GM19372 (cell line): ENCODE measurements at regions not wholly inside any gene's neighbourhood (a gene's known extent, or its start where the extent isn't known, plus 50 kb on each side); places are given as distances from the start of the nearest gene placed in this dataset.
"Not testable (repeated sequence)": the region's sequence is repeated elsewhere in the genome, so short reads cannot be mapped to it uniquely, and the experiment has no call there.

Experiments
- ATAC-seq: cut with Tn5 transposase; IDR thresholded peaks from one replicate; pipeline ENCODE4 v1.9.1; 2021; ENCODE audit warnings: mild to moderate bottlenecking, low read depth, moderate library complexity; ENCODE audit not compliant: unreplicated experiment

- ATAC-seq, result no peak
Observed at GRCh38 chr12:84413656-84414055, 498.9 kb downstream of the SLC6A15 start.

DNA sequence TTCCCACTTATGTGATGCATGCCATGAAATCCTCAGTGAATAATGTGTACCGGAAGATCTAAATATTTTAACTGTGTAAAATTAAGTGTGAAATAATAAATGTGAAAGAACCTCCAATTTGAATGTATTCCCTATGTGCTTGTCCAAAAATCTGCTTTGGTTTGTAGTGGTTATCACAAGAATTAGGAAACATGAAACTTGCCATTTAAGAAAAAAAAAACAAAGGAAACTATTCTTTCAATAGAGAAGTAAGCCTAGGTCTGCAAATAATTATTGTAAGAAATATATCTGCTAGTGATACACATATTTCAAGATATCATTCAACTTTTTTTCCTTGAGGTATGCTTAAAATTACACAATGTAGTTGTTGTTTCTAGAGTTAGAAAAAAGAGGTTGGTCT lies 500.4 kb downstream of the SLC6A15 start:
- no peak for ATAC-seq

- no peak for ATAC-seq
Observed at GRCh38 chr12:84411031-84411430, 501.6 kb downstream of the SLC6A15 start.

- ATAC-seq, result no peak
Observed at GRCh38 chr12:84408936-84409335, 503.7 kb downstream of the SLC6A15 start.

GRCh38 chr12:84406720-84407119 lies 505.9 kb downstream of the SLC6A15 start:
- ATAC-seq, result not testable (repeated sequence)

DNA sequence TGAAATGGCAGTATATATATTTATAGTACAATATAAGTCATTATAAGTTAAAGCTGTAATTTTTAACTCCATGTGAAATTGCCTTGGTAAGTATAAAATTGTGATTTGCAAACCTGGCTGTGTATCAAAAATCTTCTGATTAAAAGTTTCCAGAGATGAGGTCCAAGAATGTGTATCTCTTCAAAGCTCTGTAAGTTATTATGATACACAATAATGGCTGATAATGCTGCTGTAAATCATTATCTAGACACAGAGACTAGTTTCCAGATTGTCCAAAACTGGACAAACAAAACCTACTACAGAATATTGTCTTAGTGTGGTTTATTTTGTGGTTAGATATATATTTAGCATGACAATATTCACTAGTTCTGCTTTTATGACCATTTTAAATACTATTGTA lies 514.8 kb downstream of the SLC6A15 start:
- no peak for ATAC-seq

GRCh38 chr12:84397263-84397662 lies 515.3 kb downstream of the SLC6A15 start:
- ATAC-seq, result no peak

GRCh38 chr12:84391176-84391575 lies 521.4 kb downstream of the SLC6A15 start:
- ATAC-seq, result not testable (repeated sequence)

GRCh38 chr12:84384384-84384783 lies 528.2 kb downstream of the SLC6A15 start:
- no peak for ATAC-seq

- not testable (repeated sequence) for ATAC-seq
Observed at GRCh38 chr12:84382486-84382885, 530.1 kb downstream of the SLC6A15 start.

GRCh38 chr12:84376320-84376719 lies 536.3 kb downstream of the SLC6A15 start:
- no peak for ATAC-seq

DNA sequence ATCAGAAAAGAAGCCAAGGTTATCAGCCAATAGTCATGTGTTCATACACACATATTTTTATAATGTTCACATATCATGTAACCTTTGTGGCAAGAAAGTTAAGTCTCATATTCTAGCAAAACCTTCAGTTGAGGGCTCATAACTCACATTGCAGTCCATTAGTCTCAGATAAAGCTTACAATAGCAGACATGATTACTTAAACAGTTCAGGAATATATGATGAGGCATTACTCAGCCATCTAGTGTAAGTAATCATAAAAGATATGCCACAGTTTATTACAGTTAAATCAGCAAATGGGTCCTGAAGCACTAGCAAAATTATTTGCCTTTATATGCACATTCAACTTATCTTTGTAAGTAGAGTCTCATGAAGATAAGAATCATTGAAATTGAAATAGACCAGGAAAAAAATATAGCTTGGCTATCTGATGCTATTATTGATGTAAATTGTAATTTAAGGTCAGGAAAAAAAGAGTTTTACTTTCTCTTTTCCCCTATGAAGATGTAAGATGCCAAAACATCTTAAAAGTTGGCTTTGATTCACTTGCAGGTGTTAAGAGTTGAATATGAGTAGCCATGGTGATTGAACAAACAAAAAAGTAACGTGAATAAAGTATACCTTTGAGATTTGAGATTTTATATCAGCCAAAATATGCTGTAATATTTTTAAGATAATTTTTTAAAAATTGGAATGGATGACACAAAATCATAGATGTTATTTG lies 537.0 kb downstream of the SLC6A15 start:
- ATAC-seq, result no peak

- ATAC-seq, result no peak
Observed at GRCh38 chr12:84362552-84362897, 550.1 kb downstream of the SLC6A15 start.

DNA sequence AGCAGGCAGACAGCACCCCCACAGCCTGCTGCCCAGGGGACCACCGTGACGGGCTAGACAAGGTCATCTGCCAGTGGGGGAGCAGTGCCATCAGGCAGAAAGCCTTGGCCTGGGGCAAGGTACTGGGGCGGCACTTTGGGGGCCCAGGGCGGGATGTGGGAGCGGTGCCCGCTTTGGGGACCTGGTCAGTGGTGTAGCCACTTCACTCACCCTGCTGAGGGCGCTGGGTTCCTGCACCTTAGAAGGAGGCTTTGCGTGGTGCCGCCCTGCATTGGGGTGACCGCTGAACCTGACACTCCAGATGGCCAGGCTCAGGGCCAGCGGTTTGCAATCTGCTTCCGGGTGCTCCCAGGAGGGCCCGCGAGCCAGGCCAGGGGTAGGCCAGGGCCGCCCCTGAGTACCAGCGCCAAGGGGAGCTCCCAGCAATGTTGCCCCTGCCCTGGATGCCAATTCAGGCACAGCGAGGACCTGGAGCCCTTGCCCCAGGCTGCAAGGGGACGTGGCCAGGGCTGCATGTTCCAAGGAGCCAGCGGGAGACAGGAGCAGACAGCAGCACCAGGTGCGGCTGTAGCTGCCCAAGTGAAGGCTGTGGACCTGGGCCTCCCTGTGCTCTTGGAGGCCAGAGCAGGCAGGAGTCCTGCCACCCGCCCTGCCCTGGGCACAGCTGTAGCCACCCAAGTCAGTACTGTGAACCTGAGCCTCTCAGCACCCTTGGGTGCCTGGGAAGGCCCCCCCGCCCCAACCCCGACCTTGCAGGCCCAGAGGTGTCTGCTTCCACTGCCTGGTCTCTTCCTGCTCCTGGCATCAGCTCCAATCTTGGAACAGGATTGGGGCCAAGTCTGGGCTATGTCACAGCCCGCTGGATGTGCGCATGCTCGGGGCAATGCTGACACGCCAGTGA lies 550.7 kb downstream of the SLC6A15 start:
- ATAC-seq, result no peak

DNA sequence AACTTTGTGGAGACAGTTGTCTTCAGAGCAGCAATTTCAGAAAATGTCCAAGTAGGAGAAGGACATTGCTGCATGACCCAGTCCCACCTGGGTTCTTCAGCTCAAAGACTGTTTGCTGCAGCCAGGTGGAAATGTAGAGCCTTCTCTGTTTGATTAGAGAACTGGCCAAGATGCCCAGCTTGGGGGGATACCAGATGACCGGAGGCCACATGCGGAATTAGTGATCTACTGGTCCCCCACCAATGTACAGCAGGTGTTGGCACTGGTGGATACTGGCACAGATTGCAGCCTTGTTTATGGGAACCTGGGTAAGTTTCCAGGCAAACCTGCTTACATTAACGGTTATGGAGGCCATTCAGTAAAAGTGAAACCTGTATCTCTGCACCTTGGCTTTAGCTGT lies 555.3 kb downstream of the SLC6A15 start:
- ATAC-seq, result no peak

- no peak for ATAC-seq
Observed at GRCh38 chr12:84356224-84356623, 556.4 kb downstream of the SLC6A15 start.

GRCh38 chr12:84355561-84355960 lies 557.0 kb downstream of the SLC6A15 start:
- no peak for ATAC-seq

DNA sequence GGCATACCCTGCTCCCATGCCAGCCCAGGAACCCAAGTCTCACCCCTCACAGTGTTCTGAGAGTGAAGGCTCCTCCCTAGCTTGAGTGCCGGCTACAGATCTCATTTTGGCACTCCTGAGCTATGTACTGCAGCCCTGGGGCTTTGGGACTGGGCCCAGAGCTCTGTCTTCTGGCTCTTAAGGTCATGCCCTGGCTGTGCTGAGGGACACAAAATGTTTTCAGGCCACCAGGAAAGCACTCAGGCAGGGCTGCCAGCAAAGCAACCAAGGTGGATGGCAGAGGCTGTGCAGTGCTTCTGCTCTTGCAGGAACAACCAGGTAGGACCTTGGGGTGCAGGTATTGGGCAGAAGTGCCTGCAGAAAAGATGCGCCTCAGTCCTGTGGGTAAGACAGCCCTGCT lies 564.0 kb downstream of the SLC6A15 start:
- ATAC-seq, result no peak

DNA sequence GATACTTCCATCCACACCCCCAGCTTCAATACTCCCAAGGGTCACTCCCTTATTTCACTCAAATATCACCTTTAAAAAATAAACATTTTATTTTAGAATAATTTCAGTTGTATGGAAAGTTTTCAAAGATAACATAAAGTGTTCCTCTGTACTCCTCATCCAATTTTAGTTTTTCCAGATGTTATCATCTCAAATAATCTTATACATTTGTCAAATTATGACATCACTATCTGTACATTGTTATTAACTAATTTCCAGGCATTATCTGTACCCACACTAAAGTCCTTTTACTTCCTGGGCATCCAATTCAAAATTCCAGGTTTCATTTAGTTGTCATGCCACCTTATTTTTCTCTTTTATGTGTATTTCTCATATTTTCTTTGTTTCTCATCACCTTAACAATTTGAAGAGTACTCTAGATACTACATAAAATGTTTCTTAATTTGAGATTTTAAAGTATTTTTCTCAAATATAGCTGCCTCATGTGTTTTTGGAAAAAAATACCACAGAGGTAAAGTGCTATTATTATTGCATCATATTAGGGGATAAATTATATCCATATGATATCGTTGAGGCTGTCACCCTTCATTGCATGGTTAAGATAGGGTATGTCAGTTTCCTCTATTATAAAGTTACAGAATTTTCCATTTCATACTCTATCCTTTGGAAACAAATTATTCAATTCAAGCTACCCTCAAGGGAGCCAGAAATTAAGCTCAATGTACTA lies 571.0 kb downstream of the SLC6A15 start:
- no peak for ATAC-seq

DNA sequence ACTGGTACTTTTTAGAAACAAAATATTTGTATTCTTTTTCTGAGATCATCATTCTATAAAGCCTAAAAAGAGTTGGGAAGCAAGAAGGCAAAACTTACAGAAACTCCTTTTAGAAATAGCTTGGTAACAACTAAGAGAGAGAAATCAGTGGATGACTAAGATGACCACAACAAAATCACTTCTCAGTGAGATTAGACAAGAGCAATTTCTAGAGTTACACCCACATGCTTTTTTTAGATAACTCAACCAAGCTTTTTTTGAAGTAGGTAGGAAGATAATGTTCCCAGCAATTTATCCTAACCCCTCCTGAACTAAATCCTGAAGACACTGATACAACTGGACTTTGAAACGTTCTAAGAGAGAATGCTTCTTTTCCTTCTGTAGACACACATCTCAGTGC lies 576.4 kb downstream of the SLC6A15 start:
- ATAC-seq, result no peak

- no peak for ATAC-seq
Observed at GRCh38 chr12:84329938-84330337, 582.7 kb downstream of the SLC6A15 start.
